ENCODE measurements at regions not wholly inside any gene's neighbourhood (a gene's known extent, or its start where the extent isn't known, plus 50 kb on each side); places are given as distances from the start of the nearest gene placed in this dataset.

GRCh38 chr2:19846567-19846966, 55.2 kb downstream of the TTC32 start:
- no peaks in the 10 kb centered on the region for H3K4me1 ChIP-seq
- no peaks in the 10 kb centered on the region for H3K36me3 ChIP-seq
- no peak overlapping the region for H3K4me3 ChIP-seq
- ATAC-seq = no peak
- no peak overlapping the region for H3K27ac ChIP-seq
- TF ChIP-seq CTCF (IDR thresholded peaks at IDR 0.05) = no peak
- DNase-seq = no peak
- no peaks in the 10 kb centered on the region for H3K9me3 ChIP-seq
- H3K27me3 ChIP-seq = no peaks in the 10 kb centered on the region
- intact Hi-C loops (cut with DNase I) = no loop called here

GRCh38 chr2:19846030-19846429, 55.8 kb downstream of the TTC32 start:
- H3K4me1 ChIP-seq = no peaks in the 10 kb centered on the region
- intact Hi-C loops (cut with DNase I) = no loop called here
- TF ChIP-seq CTCF (IDR thresholded peaks at IDR 0.05) = no peak
- ATAC-seq = no peak
- H3K36me3 ChIP-seq = no peaks in the 10 kb centered on the region
- H3K9me3 ChIP-seq = no peaks in the 10 kb centered on the region
- no peak overlapping the region for H3K4me3 ChIP-seq
- no peak overlapping the region for H3K27ac ChIP-seq
- no peaks in the 10 kb centered on the region for H3K27me3 ChIP-seq
- DNase-seq = no peak

- TF ChIP-seq CTCF (IDR thresholded peaks at IDR 0.05) = no peak
- DNase-seq (no peak), ATAC-seq (no peak)
- no peak overlapping the region for H3K4me3 ChIP-seq
- H3K27ac ChIP-seq = no peak overlapping the region
- no peaks in the 10 kb centered on the region for H3K4me1 ChIP-seq
- H3K36me3 ChIP-seq = no peaks in the 10 kb centered on the region
- no peaks in the 10 kb centered on the region for H3K27me3 ChIP-seq
- H3K9me3 ChIP-seq = no peaks in the 10 kb centered on the region
- intact Hi-C loops (cut with DNase I) = no loop called here
These were observed 56.4 kb downstream of the TTC32 start for GRCh38 chr2:19845323-19845920.

GRCh38 chr2:19844750-19845149, 57.0 kb downstream of the TTC32 start:
- no peaks in the 10 kb centered on the region for H3K4me1 ChIP-seq
- no peak for DNase-seq
- no peaks in the 10 kb centered on the region for H3K9me3 ChIP-seq
- H3K27ac ChIP-seq = no peak overlapping the region
- no peaks in the 10 kb centered on the region for H3K27me3 ChIP-seq
- no peak overlapping the region for H3K4me3 ChIP-seq
- no peaks in the 10 kb centered on the region for H3K36me3 ChIP-seq
- no peak for ATAC-seq
- intact Hi-C loops (cut with DNase I) = no loop called here
- no peak for TF ChIP-seq CTCF (IDR thresholded peaks at IDR 0.05)

- Histone ChIP-seq H3K27me3 (no peaks in the 10 kb centered on the region), H3K27ac (no peak overlapping the region), H3K36me3 (no peaks in the 10 kb centered on the region), H3K4me3 (no peak overlapping the region), H3K4me1 (no peaks in the 10 kb centered on the region), H3K9me3 (no peaks in the 10 kb centered on the region)
- no peak for ATAC-seq
- no peak for TF ChIP-seq CTCF (IDR thresholded peaks at IDR 0.05)
- no peak for DNase-seq
- intact Hi-C loops (cut with DNase I) = no loop called here
These were observed 57.7 kb downstream of the TTC32 start for GRCh38 chr2:19843992-19844515.

Measured in left lung (tissue), 4 donors.